ENCODE measurements at regions not wholly inside any gene's neighbourhood (a gene's known extent, or its start where the extent isn't known, plus 50 kb on each side); places are given as distances from the start of the nearest gene placed in this dataset.

- Mint-ChIP-seq H3K4me3 (no peak overlapping the region), H3K27ac (no peak overlapping the region), H3K36me3 (ENCODE audit: insufficient read depth in 2 of 2) (peaks cover 0 to 1% of the 10 kb centered on the region in 2 donors), H3K27me3 (ENCODE audit: low read depth) (no peaks in the 10 kb centered on the region), H3K4me1 (ENCODE audit: low read depth) (no peaks in the 10 kb centered on the region), H3K9me3 (peaks cover 0 to 8% of the 10 kb centered on the region in 2 donors)
- ATAC-seq (replicated peaks in 1 of 2) = no peak
- DNase-seq = no peak
These were observed 1423.6 kb downstream of the AACS start for GRCh38 chr12:126488806-126489205.

- no peak for DNase-seq
- H3K9me3 Mint-ChIP-seq = peaks cover 0 to 8% of the 10 kb centered on the region in 2 donors
- H3K4me3 Mint-ChIP-seq = no peak overlapping the region
- ATAC-seq (replicated peaks in 1 of 2) = no peak
- H3K27me3 Mint-ChIP-seq (ENCODE audit: low read depth) = no peaks in the 10 kb centered on the region
- peaks cover 0 to 1% of the 10 kb centered on the region in 2 donors for H3K36me3 Mint-ChIP-seq (ENCODE audit: insufficient read depth in 2 of 2)
- H3K27ac Mint-ChIP-seq = no peak overlapping the region
- H3K4me1 Mint-ChIP-seq (ENCODE audit: low read depth) = no peaks in the 10 kb centered on the region
These were observed 1426.9 kb downstream of the AACS start for GRCh38 chr12:126492181-126492580.

GRCh38 chr12:126493366-126494108 lies 1428.3 kb downstream of the AACS start:
- H3K4me1 Mint-ChIP-seq (ENCODE audit: low read depth) = no peaks in the 10 kb centered on the region
- no peaks in the 10 kb centered on the region for H3K27me3 Mint-ChIP-seq (ENCODE audit: low read depth)
- H3K9me3 Mint-ChIP-seq = peaks cover 0 to 8% of the 10 kb centered on the region in 2 donors
- H3K36me3 Mint-ChIP-seq (ENCODE audit: insufficient read depth in 2 of 2) = peaks cover 0 to 1% of the 10 kb centered on the region in 2 donors
- H3K27ac Mint-ChIP-seq = no peak overlapping the region
- ATAC-seq (replicated peaks in 1 of 2) = no peak
- no peak for DNase-seq
- no peak overlapping the region for H3K4me3 Mint-ChIP-seq

GRCh38 chr12:126496201-126496600 lies 1431.0 kb downstream of the AACS start:
- no peaks in the 10 kb centered on the region for H3K4me1 Mint-ChIP-seq (ENCODE audit: low read depth)
- H3K27ac Mint-ChIP-seq = no peak overlapping the region
- H3K9me3 Mint-ChIP-seq = no peaks in the 10 kb centered on the region
- peaks cover 0 to 1% of the 10 kb centered on the region in 2 donors for H3K36me3 Mint-ChIP-seq (ENCODE audit: insufficient read depth in 2 of 2)
- ATAC-seq (replicated peaks in 1 of 2) (no peak), DNase-seq (no peak)
- H3K27me3 Mint-ChIP-seq (ENCODE audit: low read depth) = no peaks in the 10 kb centered on the region
- no peak overlapping the region for H3K4me3 Mint-ChIP-seq

- H3K27ac Mint-ChIP-seq = peak overlapping the region; percentile 81
- DNase-seq (no peak), ATAC-seq (replicated peaks in 1 of 2) (no peak)
- H3K27me3 Mint-ChIP-seq (ENCODE audit: low read depth) = no peaks in the 10 kb centered on the region
- H3K36me3 Mint-ChIP-seq (ENCODE audit: insufficient read depth in 2 of 2) = peaks cover 0 to 10% of the 10 kb centered on the region in 2 donors
- peak overlapping the region in 1 of 2 donors; percentile 45 for H3K4me3 Mint-ChIP-seq
- peaks cover 4 to 9% of the 10 kb centered on the region in 2 donors for H3K9me3 Mint-ChIP-seq
- H3K4me1 Mint-ChIP-seq (ENCODE audit: low read depth) = no peaks in the 10 kb centered on the region
These were observed 1441.4 kb downstream of the AACS start for GRCh38 chr12:126506426-126507182.

GRCh38 chr12:126507231-126507630 lies 1442.0 kb downstream of the AACS start:
- ATAC-seq (replicated peaks in 1 of 2) (no peak), DNase-seq (no peak)
- H3K4me1 Mint-ChIP-seq (ENCODE audit: low read depth) = no peaks in the 10 kb centered on the region
- peaks cover 4 to 9% of the 10 kb centered on the region in 2 donors for H3K9me3 Mint-ChIP-seq
- H3K4me3 Mint-ChIP-seq = no peak overlapping the region
- H3K27ac Mint-ChIP-seq = no peak overlapping the region
- H3K27me3 Mint-ChIP-seq (ENCODE audit: low read depth) = no peaks in the 10 kb centered on the region
- peaks cover 0 to 10% of the 10 kb centered on the region in 2 donors for H3K36me3 Mint-ChIP-seq (ENCODE audit: insufficient read depth in 2 of 2)

- H3K27ac Mint-ChIP-seq = no peak overlapping the region
- no peaks in the 10 kb centered on the region for H3K27me3 Mint-ChIP-seq (ENCODE audit: low read depth)
- H3K4me3 Mint-ChIP-seq = no peak overlapping the region
- DNase-seq (no peak), ATAC-seq (replicated peaks in 1 of 2) (no peak)
- no peaks in the 10 kb centered on the region for H3K4me1 Mint-ChIP-seq (ENCODE audit: low read depth)
- peaks cover 0 to 10% of the 10 kb centered on the region in 2 donors for H3K36me3 Mint-ChIP-seq (ENCODE audit: insufficient read depth in 2 of 2)
- peaks cover 7 to 9% of the 10 kb centered on the region in 2 donors for H3K9me3 Mint-ChIP-seq
These were observed 1444.3 kb downstream of the AACS start for GRCh38 chr12:126509572-126509971.

- no peak for ATAC-seq (replicated peaks in 1 of 2)
- no peak overlapping the region for H3K4me3 Mint-ChIP-seq
- H3K27me3 Mint-ChIP-seq (ENCODE audit: low read depth) = no peaks in the 10 kb centered on the region
- H3K27ac Mint-ChIP-seq = no peak overlapping the region
- peaks cover 7 to 9% of the 10 kb centered on the region in 2 donors for H3K9me3 Mint-ChIP-seq
- peaks cover 0 to 10% of the 10 kb centered on the region in 2 donors for H3K36me3 Mint-ChIP-seq (ENCODE audit: insufficient read depth in 2 of 2)
- no peaks in the 10 kb centered on the region for H3K4me1 Mint-ChIP-seq (ENCODE audit: low read depth)
- no peak for DNase-seq
These were observed 1445.4 kb downstream of the AACS start for GRCh38 chr12:126510630-126511029.

- ATAC-seq (replicated peaks in 1 of 2) (no peak), DNase-seq (no peak)
- Mint-ChIP-seq H3K36me3 (ENCODE audit: insufficient read depth in 2 of 2) (no peaks in the 10 kb centered on the region), H3K4me1 (ENCODE audit: low read depth) (no peaks in the 10 kb centered on the region), H3K27me3 (ENCODE audit: low read depth) (no peaks in the 10 kb centered on the region), H3K9me3 (peaks cover 0 to 3% of the 10 kb centered on the region in 2 donors), H3K4me3 (no peak overlapping the region), H3K27ac (no peak overlapping the region)
These were observed 1448.0 kb downstream of the AACS start for GRCh38 chr12:126512916-126513913.

- no peak overlapping the region for H3K4me3 Mint-ChIP-seq
- no peaks in the 10 kb centered on the region for H3K27me3 Mint-ChIP-seq (ENCODE audit: low read depth)
- DNase-seq (no peak), ATAC-seq (replicated peaks in 1 of 2) (no peak)
- H3K4me1 Mint-ChIP-seq (ENCODE audit: low read depth) = no peaks in the 10 kb centered on the region
- H3K9me3 Mint-ChIP-seq = no peaks in the 10 kb centered on the region
- no peaks in the 10 kb centered on the region for H3K36me3 Mint-ChIP-seq (ENCODE audit: insufficient read depth in 2 of 2)
- no peak overlapping the region for H3K27ac Mint-ChIP-seq
These were observed 1453.5 kb downstream of the AACS start for GRCh38 chr12:126518596-126519200.

GRCh38 chr12:126519833-126520232 lies 1454.6 kb downstream of the AACS start:
- H3K27me3 Mint-ChIP-seq (ENCODE audit: low read depth) = no peaks in the 10 kb centered on the region
- no peak overlapping the region for H3K27ac Mint-ChIP-seq
- H3K4me1 Mint-ChIP-seq (ENCODE audit: low read depth) = no peaks in the 10 kb centered on the region
- ATAC-seq (replicated peaks in 1 of 2) (no peak), DNase-seq (no peak)
- H3K4me3 Mint-ChIP-seq = no peak overlapping the region
- H3K36me3 Mint-ChIP-seq (ENCODE audit: insufficient read depth in 2 of 2) = no peaks in the 10 kb centered on the region
- no peaks in the 10 kb centered on the region for H3K9me3 Mint-ChIP-seq

GRCh38 chr12:126523891-126524290 lies 1458.7 kb downstream of the AACS start:
- H3K4me1 Mint-ChIP-seq (ENCODE audit: low read depth) = no peaks in the 10 kb centered on the region
- H3K36me3 Mint-ChIP-seq (ENCODE audit: insufficient read depth in 2 of 2) = no peaks in the 10 kb centered on the region
- H3K4me3 Mint-ChIP-seq = no peak overlapping the region
- DNase-seq = no peak
- no peak for ATAC-seq (replicated peaks in 1 of 2)
- no peak overlapping the region for H3K27ac Mint-ChIP-seq
- H3K27me3 Mint-ChIP-seq (ENCODE audit: low read depth) = no peaks in the 10 kb centered on the region
- peaks cover 0 to 1% of the 10 kb centered on the region in 2 donors for H3K9me3 Mint-ChIP-seq
